ENCODE measurements at regions not wholly inside any gene's neighbourhood (a gene's known extent, or its start where the extent isn't known, plus 50 kb on each side); places are given as distances from the start of the nearest gene placed in this dataset.

- no peak for DNase-seq (ENCODE audit: low read depth, low spot score)
Measured at GRCh38 chr3:94258851-94259250, 196.0 kb downstream of the NSUN3 start.

DNA sequence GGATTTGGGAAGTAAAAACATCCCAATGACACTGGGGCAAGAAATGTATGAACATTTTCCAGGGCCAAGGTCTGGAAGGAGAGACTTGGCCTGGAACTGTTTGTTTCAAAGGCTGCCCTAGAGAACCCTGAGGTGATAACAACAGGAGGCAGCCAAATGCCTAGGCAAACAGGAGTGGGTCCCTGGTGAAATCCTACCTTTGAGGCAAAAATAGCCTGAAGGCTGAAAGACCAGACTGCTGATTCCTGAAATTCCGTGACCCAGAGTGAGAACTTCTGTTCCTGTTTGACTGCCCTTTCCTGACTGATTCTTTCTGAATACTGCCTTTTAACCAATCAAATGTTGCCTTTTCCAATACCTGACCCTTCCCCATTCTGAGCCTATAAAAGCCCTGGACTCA lies 196.4 kb downstream of the NSUN3 start:
- no peak for DNase-seq (ENCODE audit: low read depth, low spot score)

DNA sequence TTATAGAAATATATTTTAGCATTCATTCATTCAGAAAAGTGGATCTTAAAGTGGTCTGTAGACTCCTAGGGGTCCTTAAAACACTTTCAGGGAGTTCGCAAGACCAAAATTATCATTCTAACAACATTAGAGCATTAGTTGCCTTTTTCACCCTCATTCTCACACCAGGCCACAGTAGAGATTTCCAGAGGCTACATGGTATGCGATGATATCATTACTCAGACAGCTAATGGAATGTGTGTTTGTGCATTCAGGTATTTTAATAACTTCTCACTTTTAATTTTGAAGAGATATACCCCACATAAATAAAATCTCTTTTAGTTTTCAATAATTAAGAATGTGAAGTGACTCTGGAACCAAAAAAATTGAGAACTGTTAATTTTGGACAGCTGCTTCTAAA lies 206.9 kb downstream of the NSUN3 start:
- no peak for DNase-seq (ENCODE audit: low read depth, low spot score)

DNA sequence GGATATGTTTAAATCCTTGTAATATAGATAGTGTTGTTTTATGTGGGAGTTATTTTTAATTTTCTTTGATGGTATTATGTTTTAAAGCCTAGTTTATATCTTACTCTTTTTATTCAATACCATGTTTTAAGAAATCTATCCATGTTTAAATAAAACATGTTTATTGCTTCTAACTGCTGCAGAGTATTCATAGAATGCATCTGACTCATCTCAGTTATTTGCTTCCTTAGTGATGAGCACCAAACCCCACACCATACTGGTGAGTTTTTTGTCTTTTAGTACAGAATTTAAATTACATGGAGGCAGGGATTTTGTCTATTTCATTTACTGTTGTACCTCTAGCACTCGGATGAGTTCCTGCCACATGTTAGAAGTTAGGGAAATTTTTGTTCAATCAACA lies 209.2 kb downstream of the NSUN3 start:
- no peak for DNase-seq (ENCODE audit: low read depth, low spot score)

DNA sequence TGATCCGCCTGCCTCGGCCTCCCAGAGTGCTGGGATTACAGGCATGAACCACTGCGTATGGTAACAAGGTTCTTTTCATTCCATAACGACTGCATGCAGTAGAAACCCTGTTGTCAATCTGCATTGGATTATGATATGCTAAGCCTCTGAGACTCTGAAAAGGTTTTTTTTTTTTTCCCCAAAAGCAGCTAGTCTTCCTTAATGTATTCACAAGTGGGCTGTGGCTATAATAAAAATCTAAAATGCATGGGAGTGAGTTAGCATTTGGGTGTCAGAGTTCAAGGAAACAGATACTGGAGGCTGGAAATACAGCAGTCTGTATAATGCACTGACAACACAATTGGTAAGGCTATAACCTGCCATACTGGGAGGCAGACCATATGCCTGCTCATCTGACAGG lies 218.1 kb downstream of the NSUN3 start:
- no peak for DNase-seq (ENCODE audit: low read depth, low spot score)

GRCh38 chr3:94285872-94286271 lies 223.0 kb downstream of the NSUN3 start:
- no peak for DNase-seq (ENCODE audit: low read depth, low spot score)

GRCh38 chr3:94291686-94292085 lies 228.8 kb downstream of the NSUN3 start:
- no peak for DNase-seq (ENCODE audit: low read depth, low spot score)

- DNase-seq (ENCODE audit: low read depth, low spot score): no peak
Measured at GRCh38 chr3:94292151-94292550, 229.3 kb downstream of the NSUN3 start.

DNA sequence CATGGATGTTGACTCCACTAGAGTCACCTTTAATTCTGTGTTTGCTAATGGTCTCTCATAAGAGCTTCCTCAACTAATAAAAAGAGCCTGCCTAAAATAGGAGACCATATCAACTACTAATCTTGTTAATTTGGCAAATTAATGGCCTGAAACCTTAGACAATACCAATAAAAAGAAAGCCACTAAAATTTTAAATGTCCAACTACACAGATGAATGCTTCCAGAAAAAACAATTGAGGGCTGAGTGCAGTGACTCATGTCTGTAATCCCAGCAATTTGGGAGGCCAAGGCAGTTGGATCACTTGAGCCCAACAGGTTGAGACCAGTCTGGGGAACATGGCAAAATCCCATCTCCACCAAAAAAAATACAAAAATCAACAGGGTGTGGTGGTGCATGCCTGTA lies 230.9 kb downstream of the NSUN3 start:
- no peak for DNase-seq (ENCODE audit: low read depth, low spot score)

- DNase-seq (ENCODE audit: low read depth, low spot score): no peak
Measured at GRCh38 chr3:94294806-94295205, 231.9 kb downstream of the NSUN3 start.

- DNase-seq (ENCODE audit: low read depth, low spot score): no peak
Measured at GRCh38 chr3:94299716-94300115, 236.9 kb downstream of the NSUN3 start.

- no peak for DNase-seq (ENCODE audit: low read depth, low spot score)
Measured at GRCh38 chr3:94301366-94301765, 238.5 kb downstream of the NSUN3 start.

- DNase-seq (ENCODE audit: low read depth, low spot score): no peak
Measured at GRCh38 chr3:94303266-94303665, 240.4 kb downstream of the NSUN3 start.

GRCh38 chr3:94303897-94304296 lies 241.0 kb downstream of the NSUN3 start:
- no peak for DNase-seq (ENCODE audit: low read depth, low spot score)

- no peak for DNase-seq (ENCODE audit: low read depth, low spot score)
Measured at GRCh38 chr3:94304954-94305353, 242.1 kb downstream of the NSUN3 start.

DNA sequence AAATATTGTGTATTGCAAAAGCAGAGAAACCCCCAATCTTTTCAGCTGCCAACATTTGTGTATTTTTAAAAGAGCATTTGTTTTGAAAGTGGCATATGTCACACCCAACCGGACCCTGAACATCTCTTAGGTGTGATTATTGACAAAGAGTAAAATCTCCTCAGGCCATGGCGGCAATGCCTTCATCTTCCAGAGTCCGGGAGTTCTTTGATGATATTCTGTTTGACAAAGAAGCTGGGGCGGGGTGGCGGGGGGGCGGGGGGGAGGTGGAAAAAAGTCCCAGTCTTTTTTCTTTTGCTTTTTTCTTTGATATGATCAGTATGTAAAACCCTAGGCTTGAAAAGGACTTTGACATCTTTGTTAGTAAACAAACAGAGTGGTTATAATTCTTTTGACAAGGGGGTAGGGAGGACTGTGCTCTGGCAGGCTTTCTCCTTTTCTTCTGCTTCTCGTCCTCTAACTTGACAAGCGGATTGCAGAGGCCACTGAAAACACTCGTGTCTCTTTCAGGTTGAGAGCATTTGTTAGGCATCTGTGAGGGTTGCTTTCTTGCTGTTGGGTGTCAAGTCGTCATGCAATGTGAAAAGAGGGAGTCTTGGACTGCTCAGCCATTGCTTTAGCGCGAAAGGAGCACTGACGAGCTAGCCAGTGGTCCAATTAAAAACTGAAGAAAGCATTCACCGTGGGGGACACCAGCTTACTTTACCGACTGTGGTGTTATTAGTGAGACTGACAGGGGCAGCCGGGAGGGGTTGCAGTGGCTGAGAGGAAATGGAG lies 243.2 kb downstream of the NSUN3 start:
- no peak for DNase-seq (ENCODE audit: low read depth, low spot score)

DNA sequence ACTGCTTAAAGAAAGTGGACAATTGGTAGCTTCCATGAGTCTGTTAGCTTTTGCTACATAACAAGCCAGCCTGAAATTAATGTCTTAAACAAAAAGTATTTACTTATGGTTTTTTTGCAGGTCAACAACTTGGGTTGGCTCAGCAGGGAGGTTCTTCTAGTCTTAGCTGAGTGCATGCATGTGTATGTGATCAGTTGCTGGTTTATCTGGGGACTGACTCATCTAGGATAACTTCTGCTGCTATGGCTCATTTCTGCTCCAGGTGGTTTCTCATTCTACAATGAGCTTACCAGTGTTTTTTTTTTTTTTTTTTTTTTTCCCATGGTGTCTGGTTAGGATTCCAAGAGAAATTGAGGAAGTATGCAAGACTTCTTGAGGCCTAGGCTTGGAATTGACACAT lies 244.7 kb downstream of the NSUN3 start:
- DNase-seq (ENCODE audit: low read depth, low spot score): no peak

- DNase-seq (ENCODE audit: low read depth, low spot score): no peak
Measured at GRCh38 chr3:94308767-94309166, 245.9 kb downstream of the NSUN3 start.

GRCh38 chr3:94310341-94311135 lies 247.7 kb downstream of the NSUN3 start:
- DNase-seq (ENCODE audit: low read depth, low spot score): no peak

DNA sequence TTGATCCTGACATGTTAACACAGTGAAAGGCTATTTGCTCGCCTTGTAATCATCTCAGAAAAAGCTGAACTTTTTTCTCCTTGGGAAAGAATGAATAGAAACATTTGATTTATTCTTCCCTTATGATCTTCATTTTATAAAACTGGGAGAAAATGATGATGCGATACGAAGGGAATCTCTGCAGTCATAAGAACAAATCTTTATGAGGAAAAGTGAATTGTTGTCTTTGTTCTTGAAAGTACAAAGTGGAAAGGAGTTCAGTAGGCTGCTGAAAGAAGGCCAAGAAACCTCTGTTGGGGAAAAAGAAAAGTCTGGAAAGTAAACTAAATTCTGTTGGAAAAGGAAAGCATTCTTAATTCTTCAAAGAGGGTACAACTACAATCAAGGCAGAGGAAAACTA lies 248.8 kb downstream of the NSUN3 start:
- no peak for DNase-seq (ENCODE audit: low read depth, low spot score)

DNA sequence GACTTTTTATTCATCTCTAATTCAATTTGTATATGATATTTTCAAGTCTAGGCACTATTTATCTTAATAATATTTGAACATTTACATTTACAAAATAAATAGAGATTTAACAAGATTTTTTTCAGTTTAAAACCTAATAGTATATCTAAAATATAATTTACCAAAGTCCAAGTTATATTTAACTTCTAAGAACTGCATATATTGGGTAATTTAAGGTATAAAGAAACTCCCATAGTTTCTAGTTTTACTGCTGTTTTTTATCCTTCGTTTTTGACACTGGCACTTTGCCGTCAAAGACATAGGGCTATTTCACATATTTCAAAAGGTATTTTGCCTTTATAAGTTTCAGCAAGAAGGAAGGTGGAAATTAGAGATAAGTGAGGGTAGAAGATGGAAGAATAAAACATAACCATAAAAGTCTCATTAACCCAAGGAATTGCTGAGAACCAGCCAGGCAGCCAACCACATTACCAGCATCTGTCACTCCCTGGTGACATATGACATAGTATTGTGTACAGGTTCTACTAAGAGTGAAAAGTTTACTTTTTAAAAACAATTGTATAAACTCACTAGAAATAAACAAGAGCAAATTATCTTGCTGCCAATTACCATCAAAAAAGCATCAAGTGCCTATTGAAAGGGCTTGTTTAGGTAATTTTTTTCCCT lies 251.5 kb downstream of the NSUN3 start:
- DNase-seq (ENCODE audit: low read depth, low spot score): no peak

DNA sequence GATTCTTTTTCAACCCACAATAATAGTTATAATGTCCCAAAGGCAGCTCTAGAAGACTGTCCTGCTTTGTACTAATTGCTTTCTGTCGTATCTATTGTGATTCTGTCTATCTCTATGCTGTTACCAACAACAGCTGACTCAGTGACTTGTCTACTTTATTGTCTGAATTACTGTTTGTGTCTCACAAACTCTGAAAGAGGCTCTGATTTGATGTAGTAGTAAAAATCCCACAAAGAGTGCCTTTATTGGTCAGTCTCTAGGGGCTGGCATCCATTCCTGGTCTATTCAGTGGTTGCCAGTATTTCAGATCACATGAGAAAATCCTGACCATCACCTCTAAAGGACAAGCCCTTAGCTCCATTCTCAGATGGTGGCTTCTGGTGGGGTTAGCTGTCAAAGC lies 254.2 kb downstream of the NSUN3 start:
- DNase-seq (ENCODE audit: low read depth, low spot score): no peak

GRCh38 chr3:94323596-94323995 lies 260.7 kb downstream of the NSUN3 start:
- DNase-seq (ENCODE audit: low read depth, low spot score): no peak
